ENCODE measurements at regions not wholly inside any gene's neighbourhood (a gene's known extent, or its start where the extent isn't known, plus 50 kb on each side); places are given as distances from the start of the nearest gene placed in this dataset.
"Not testable (repeated sequence)": the region's sequence is repeated elsewhere in the genome, so short reads cannot be mapped to it uniquely, and the experiment has no call there.

- H3K27ac ChIP-seq (ENCODE audit: extremely low read depth, low read depth, low read length); BruUV-seq (replicated peaks); H3K79me2 ChIP-seq (ENCODE audit: control insufficient read depth, insufficient read depth, low read length); POLR2A ChIA-PET; H3K9ac ChIP-seq (ENCODE audit: insufficient read depth in 1 of 2, low read depth in 2 of 2, low read length in 2 of 2); H3K4me2 ChIP-seq (ENCODE audit: insufficient read depth, low read length); H4K20me1 ChIP-seq (replicated peaks; ENCODE audit: control insufficient read depth, insufficient read depth, low read length); H3K27me3 ChIP-seq (ENCODE audit: control insufficient read depth in 2 of 2, insufficient read depth in 2 of 2, low read length in 2 of 2); DNase-seq (ENCODE audit: extremely low read depth in 1 of 4, low spot score in 3 of 4); in situ Hi-C loops (cut with MboI); H2AFZ ChIP-seq (ENCODE audit: low read depth, low read length); intact Hi-C loops (cut with micrococcal nuclease); CTCF ChIA-PET (ENCODE audit: low intra/inter-chr PET ratio); H3K9me3 ChIP-seq (replicated peaks; ENCODE audit: control insufficient read depth, insufficient read depth, low read depth, low read length); H3K9me1 ChIP-seq (ENCODE audit: control insufficient read depth, insufficient read depth, low read length); H3K36me3 ChIP-seq (ENCODE audit: control insufficient read depth, insufficient read depth, low read length); ATAC-seq; H3K4me3 ChIP-seq; FAIRE-seq; H3K4me1 ChIP-seq (replicated peaks in 1 of 2; ENCODE audit: control insufficient read depth in 2 of 2, insufficient read depth in 2 of 2, low read length in 2 of 2): not testable (repeated sequence)
- WGBS (ENCODE audit: insufficient coverage, low coverage, missing lambda C conversion rate) = 35% methylated on average over 19 of the region's 30 CpGs
Observed at GRCh38 chr3:110440066-110440653, 631.5 kb upstream of the NECTIN3 start.

GRCh38 chr3:110454066-110454465 is 617.5 kb upstream of the NECTIN3 start:
- H3K9ac ChIP-seq (ENCODE audit: insufficient read depth in 1 of 2, low read depth in 2 of 2, low read length in 2 of 2) = no peak overlapping the region
- no peak overlapping the region for H3K4me2 ChIP-seq (ENCODE audit: insufficient read depth, low read length)
- no peak for ATAC-seq
- H4K20me1 ChIP-seq (replicated peaks; ENCODE audit: control insufficient read depth, insufficient read depth, low read length) = no peaks in the 10 kb centered on the region
- no peaks in the 10 kb centered on the region; a peak in 1 of 5 replicates for H3K4me1 ChIP-seq (replicated peaks in 1 of 2; ENCODE audit: control insufficient read depth in 2 of 2, insufficient read depth in 2 of 2, low read length in 2 of 2)
- H3K27me3 ChIP-seq (ENCODE audit: control insufficient read depth in 2 of 2, insufficient read depth in 2 of 2, low read length in 2 of 2) = no peaks in the 10 kb centered on the region
- no TSS peak for BruUV-seq (replicated peaks)
- no peaks in the 10 kb centered on the region for H3K36me3 ChIP-seq (ENCODE audit: control insufficient read depth, insufficient read depth, low read length)
- CTCF ChIA-PET (ENCODE audit: low intra/inter-chr PET ratio) = no interaction called here
- H3K9me3 ChIP-seq (replicated peaks; ENCODE audit: control insufficient read depth, insufficient read depth, low read depth, low read length) = no peaks in the 10 kb centered on the region
- POLR2A ChIA-PET = no interaction called here
- intact Hi-C loops (cut with micrococcal nuclease) (no loop called here), in situ Hi-C loops (cut with MboI) (no loop called here)
- WGBS (ENCODE audit: insufficient coverage, low coverage, missing lambda C conversion rate) = 46% methylated on average over 4 of the region's 4 CpGs
- no peak for DNase-seq (ENCODE audit: extremely low read depth in 1 of 4, low spot score in 3 of 4)
- no peak for TF ChIP-seq TAF9B (IDR thresholded peaks at IDR 0.05; ENCODE audit: partially characterized antibody)
- no peak for TF ChIP-seq ZNF785 (CRISPR knock-in tag; IDR thresholded peaks at IDR 0.05)
- TF ChIP-seq ARID1B (IDR thresholded peaks at IDR 0.05) = no peak
- TF ChIP-seq SRSF3 (IDR thresholded peaks at IDR 0.05; ENCODE audit: insufficient read depth, low read length) = no peak
- TF ChIP-seq LARP7 (IDR thresholded peaks at IDR 0.05) = no peak
- TF ChIP-seq THAP7 (CRISPR knock-in tag; IDR thresholded peaks at IDR 0.05) = no peak
- no peaks in the 10 kb centered on the region for H3K9me1 ChIP-seq (ENCODE audit: control insufficient read depth, insufficient read depth, low read length)
- no peaks in the 10 kb centered on the region for H3K79me2 ChIP-seq (ENCODE audit: control insufficient read depth, insufficient read depth, low read length)
- no peak overlapping the region for H3K4me3 ChIP-seq
- FAIRE-seq = no peak
- H3K27ac ChIP-seq (ENCODE audit: extremely low read depth, low read depth, low read length) = no peak overlapping the region
- no peak overlapping the region for H2AFZ ChIP-seq (ENCODE audit: low read depth, low read length)

Measured in K562 (cell line).